HCT116 (cell line): ENCODE measurements at regions not wholly inside any gene's neighbourhood (a gene's known extent, or its start where the extent isn't known, plus 50 kb on each side); places are given as distances from the start of the nearest gene placed in this dataset.
A peak's percentile ranks its signal among the peaks of the same experiment; 100 is the strongest.

Source experiments
- ATAC-seq: fragments of 200-7000 bp; cut with Tn5 transposase; 2 replicates; pipeline ENCODE4 v1.9.1; 2020; ENCODE audit warnings: mild to moderate bottlenecking, moderate library complexity
- BruUV-seq: library from RNA; stranded (reverse); fragments of 400-500 nt; replicated peaks from 2 replicates; lab custom pipeline; 2021; lab: Mats Ljungman, UMichigan
- CTCF ChIA-PET: fragments of 300-600 bp; sonication (Branson Sonifier 250); formaldehyde crosslinking; loops from one replicate; lab custom pipeline; 2021; ENCODE audit warnings: antibody characterized with exemption; lab: Charles Lee
- POLR2A ChIA-PET: fragments of 300-600, 350-600 bp; sonication (Branson Sonifier 250); formaldehyde crosslinking; loops from one replicate; lab custom pipeline; 2021; ENCODE audit warnings: antibody characterized with exemption; lab: Charles Lee
- RAD21 ChIA-PET, 2 experiments: fragments of 300-600 bp; sonication (Branson Sonifier 250); formaldehyde crosslinking; loops; one replicate each; lab custom pipeline; 2023; ENCODE audit warnings: low total read pairs in 2 of 2; ENCODE audit not compliant: uncharacterized antibody in 2 of 2, unreplicated experiment in 2 of 2, low non-redundant PET in 1 of 2; lab: Charles Lee
- DNase-seq: peaks from one replicate; pipeline ENCODE4 v3.0.0-alpha.2; 2010; ENCODE audit warnings: low read depth, low spot score
- H2AFZ ChIP-seq: fragments of 200-600 bp; shearing (Covaris generic), sonication (generic); 2 replicates; pipeline ENCODE4 v1.6.1; 2017; ENCODE audit warnings: low read depth, mixed run types, mixed read lengths, antibody characterized with exemption, low read length; ENCODE audit not compliant: poor library complexity, severe bottlenecking
- H3K27ac ChIP-seq: 2 replicates; pipeline ENCODE4 v1.5.1; 2012; ENCODE audit warnings: low read depth, low read length
- H3K27me3 ChIP-seq: fragments of 200-600 bp; sonication (generic); 2 replicates; pipeline ENCODE4 v1.6.1; 2016; ENCODE audit warnings: mixed run types, low read length, mixed read lengths; ENCODE audit not compliant: insufficient read depth
- H3K36me3 ChIP-seq, 2 experiments: fragments of 200-500 bp in 1 of 2; fragments of 200-600 bp in 1 of 2; sonication (Bioruptor generic) in 1 of 2; sonication (generic) in 1 of 2; 2 replicates each; pipeline versions ENCODE4 v1.5.1 to v1.6.1; 2014 to 2016; ENCODE audit warnings: low read length in 2 of 2, inconsistent platforms in 1 of 2, mixed read lengths in 1 of 2, mixed run types in 1 of 2; ENCODE audit not compliant: insufficient read depth in 2 of 2, control insufficient read depth in 1 of 2
- H3K4me1 ChIP-seq, 2 experiments: fragments of 200-600 bp in 1 of 2; sonication (generic) in 1 of 2; 2 replicates each; pipeline versions ENCODE4 v1.5.1 to v1.6.1; 2012 to 2017; ENCODE audit warnings: low read length in 2 of 2, inconsistent platforms in 1 of 2, mild to moderate bottlenecking in 1 of 2, mixed read lengths in 1 of 2, mixed run types in 1 of 2, moderate library complexity in 1 of 2; ENCODE audit not compliant: insufficient read depth in 2 of 2, control insufficient read depth in 1 of 2
- H3K4me2 ChIP-seq: fragments of 200-600 bp; sonication (generic); 2 replicates; pipeline ENCODE4 v1.6.1; 2017; ENCODE audit warnings: mixed run types, low read length, mixed read lengths
- H3K4me3 ChIP-seq, 2 experiments: fragments of 200-600 bp in 1 of 2; sonication (generic) in 1 of 2; replicated peaks in 1 of 2; 2 replicates each; pipeline ENCODE4 v1.5.1; 2011 to 2016; ENCODE audit warnings: low read length in 2 of 2, control low read depth in 1 of 2, low read depth in 1 of 2, mild to moderate bottlenecking in 1 of 2, mixed read lengths in 1 of 2, mixed run types in 1 of 2
- H3K79me2 ChIP-seq: fragments of 200-600 bp; sonication (generic); 2 replicates; pipeline ENCODE4 v1.6.1; 2017; ENCODE audit warnings: mild to moderate bottlenecking, mixed run types, low read length, moderate library complexity, mixed read lengths; ENCODE audit not compliant: insufficient read depth
- H3K9ac ChIP-seq: fragments of 200-600 bp; sonication (generic); 2 replicates; pipeline ENCODE4 v1.6.1; 2016; ENCODE audit warnings: low read length, mixed read lengths
- H3K9me2 ChIP-seq: fragments of 200-600 bp; sonication (generic), shearing (Covaris generic); 2 replicates; pipeline ENCODE4 v1.6.1; 2017; ENCODE audit warnings: mixed run types, mild to moderate bottlenecking, moderate library complexity; ENCODE audit not compliant: insufficient read depth
- H3K9me3 ChIP-seq, 2 experiments: fragments of 200-500 bp in 1 of 2; fragments of 200-600 bp in 1 of 2; sonication (Bioruptor generic) in 1 of 2; sonication (generic) in 1 of 2; 2 replicates each; pipeline ENCODE4 v1.6.1; 2014 to 2017; ENCODE audit warnings: low read length in 2 of 2, mixed read lengths in 2 of 2, inconsistent platforms in 1 of 2, low read depth in 1 of 2, mild to moderate bottlenecking in 1 of 2, mixed run types in 1 of 2, moderate library complexity in 1 of 2; ENCODE audit not compliant: control insufficient read depth in 1 of 2, insufficient read depth in 1 of 2
- H4K20me1 ChIP-seq: fragments of 200-600 bp; sonication (generic), shearing (Covaris generic); 2 replicates; pipeline ENCODE4 v1.6.1; 2017; ENCODE audit warnings: mixed run types, mild to moderate bottlenecking, moderate library complexity; ENCODE audit not compliant: insufficient read depth
- CBX3 ChIP-seq: IDR thresholded peaks from 2 replicates; pipeline ENCODE4 v1.6.1; 2012; ENCODE audit warnings: low read depth
- CEBPB ChIP-seq: IDR thresholded peaks from 2 replicates; pipeline ENCODE4 v1.6.1; 2012; ENCODE audit warnings: low read depth
- EGR1 ChIP-seq: IDR thresholded peaks from 2 replicates; pipeline ENCODE4 v1.6.1; 2012; ENCODE audit warnings: low read depth
- ELF1 ChIP-seq: IDR thresholded peaks from 2 replicates; pipeline ENCODE4 v1.6.1; 2012; ENCODE audit warnings: low read depth, borderline replicate concordance
- EZH2 ChIP-seq: fragments of 200-600 bp; sonication (generic); IDR thresholded peaks from 2 replicates; pipeline ENCODE4 v1.6.1; 2017; ENCODE audit warnings: antibody characterized with exemption, mixed run types
- FOSL1 ChIP-seq: IDR thresholded peaks from 2 replicates; pipeline ENCODE4 v1.6.1; 2012; ENCODE audit warnings: low read depth
- JUND ChIP-seq: IDR thresholded peaks from 2 replicates; pipeline ENCODE4 v1.6.1; 2012
- POLR2A ChIP-seq: IDR thresholded peaks from 2 replicates; pipeline ENCODE4 v1.7.0; 2011; ENCODE audit warnings: borderline replicate concordance; ENCODE audit not compliant: insufficient read depth, insufficient read length; ENCODE audit errors: extremely low read depth
- POLR2AphosphoS5 ChIP-seq: IDR thresholded peaks from 2 replicates; pipeline ENCODE4 v1.6.1; 2011; ENCODE audit warnings: mild to moderate bottlenecking, low read depth, low read length, moderate library complexity
- RAD21 ChIP-seq: IDR thresholded peaks from 2 replicates; pipeline ENCODE4 v1.6.1; 2012; ENCODE audit warnings: low read depth, mild to moderate bottlenecking
- SIN3A ChIP-seq: IDR thresholded peaks from 2 replicates; pipeline ENCODE4 v1.6.1; 2012; ENCODE audit warnings: low read depth
- SP1 ChIP-seq: IDR thresholded peaks from 2 replicates; pipeline ENCODE4 v1.6.1; 2012; ENCODE audit warnings: low read depth
- SRF ChIP-seq: IDR thresholded peaks from 2 replicates; pipeline ENCODE4 v1.6.1; 2012; ENCODE audit warnings: low read depth
- ZNF274 ChIP-seq: fragments of 200-500 bp; sonication (Bioruptor generic); IDR thresholded peaks from 2 replicates; pipeline ENCODE4 v1.6.1; 2014; ENCODE audit warnings: mild to moderate bottlenecking, low read depth, low read length, inconsistent platforms
- intact Hi-C: fragments of 100-400 bp; cut with micrococcal nuclease; formaldehyde crosslinking; loops from 2 replicates; pipeline ENCODE4 v1.10.0; 2022
- TF ChIP-seq, protein P1 (sequence below), 3 experiments: fragments of 200-600 bp in 1 of 3; sonication (generic) in 1 of 3; IDR thresholded peaks in 2 of 3; conservative IDR thresholded peaks in 1 of 3; 2 replicates each; pipeline ENCODE4 v1.5.1; 2012 to 2017; ENCODE audit warnings: low read depth in 2 of 3, low read length in 2 of 3, antibody characterized with exemption in 1 of 3, borderline replicate concordance in 1 of 3, control low read depth in 1 of 3, mild to moderate bottlenecking in 1 of 3, mixed read lengths in 1 of 3, mixed run types in 1 of 3, moderate library complexity in 1 of 3; ENCODE audit not compliant: insufficient read depth in 1 of 3
- TF ChIP-seq, protein P2 (sequence below): IDR thresholded peaks from 2 replicates; pipeline ENCODE4 v1.6.1; 2012
- TF ChIP-seq, protein P3 (sequence below): IDR thresholded peaks from 2 replicates; pipeline ENCODE4 v1.6.1; 2012
- TF ChIP-seq, protein P4 (sequence below): IDR thresholded peaks from 2 replicates; pipeline ENCODE4 v1.6.1; 2012; ENCODE audit warnings: low read depth

DNA sequence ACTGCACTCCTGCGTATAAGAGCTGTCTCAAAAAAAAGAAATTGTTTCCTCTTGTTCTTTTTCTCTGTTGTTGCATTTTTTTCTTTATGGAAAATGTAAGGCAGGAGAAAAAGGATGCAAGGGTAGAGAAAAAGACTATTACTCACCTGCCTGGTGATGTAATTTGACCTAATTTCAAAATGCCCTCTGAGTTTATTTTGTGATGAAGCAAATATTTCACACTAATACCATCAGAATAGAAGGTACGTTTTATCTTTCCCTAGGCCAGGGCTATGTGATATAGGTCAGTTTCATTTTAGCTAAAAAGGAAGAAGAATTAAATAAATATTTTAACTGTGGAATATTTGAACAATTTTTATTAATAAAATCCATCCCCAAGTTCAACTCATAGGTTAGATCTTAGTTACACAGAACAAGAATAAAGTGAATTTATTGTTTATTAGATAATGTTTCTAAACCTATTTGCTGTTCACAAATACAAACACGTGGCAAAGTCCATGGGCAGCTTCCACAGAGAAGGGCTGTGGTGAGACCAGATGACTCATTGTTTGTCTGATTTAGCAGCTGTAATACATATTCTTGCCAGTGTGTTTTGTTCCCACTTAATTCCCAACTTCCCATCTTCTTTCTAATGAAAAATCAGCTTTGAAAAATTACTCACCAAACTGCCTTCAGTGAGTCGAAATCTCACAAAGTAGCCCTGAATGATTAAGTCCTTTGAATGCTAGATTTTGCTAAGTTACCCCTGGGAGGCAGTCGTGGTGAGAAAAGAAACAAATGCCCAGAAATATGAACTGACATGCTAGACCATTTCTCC, 52.8 kb upstream of the CCDC112 start:
- Histone ChIP-seq H4K20me1 (no peaks in the 10 kb centered on the region), H3K4me2 (peak overlapping the region; percentile 45), H3K9me2 (no peaks in the 10 kb centered on the region; the same call in 1 of the 2 replicates), H3K4me1 (peaks cover 8 to 26% of the 10 kb centered on the region in 2 experiments), H3K27ac (no peak overlapping the region), H3K9me3 (no peaks in the 10 kb centered on the region), H3K27me3 (no peaks in the 10 kb centered on the region), H3K79me2 (no peaks in the 10 kb centered on the region), H3K36me3 (no peaks in the 10 kb centered on the region), H3K4me3 (no peak overlapping the region), H3K9ac (no peak overlapping the region)
- CTCF ChIA-PET = interaction anchor here (1.1 kb wide), 1 partner anchor 226 kb away, joined by 6 read pairs; no protein-coding TSS in a partner anchor
- POLR2A ChIA-PET = interaction anchor here (0.7 to 1.2 kb wide), 2 partner anchors 112 to 225 kb away, joined by 3 read pairs; no protein-coding TSS in a partner anchor
- RAD21 ChIA-PET = no interaction called here
- intact Hi-C loops = loop anchor here (10.0 kb wide), 1 partner anchor 1124 kb away; no protein-coding TSS in a partner anchor
- DNase-seq = peak; percentile 36
- no TSS peak for BruUV-seq
- peak; percentile 70; the same call in 1 of the 2 replicates for TF ChIP-seq CBX3
- no peak for TF ChIP-seq ZNF274
- TF ChIP-seq SP1 = 0 out of 2 replicates have a peak, but pooled peaks have one; percentile 38
- TF ChIP-seq, protein P1, sequence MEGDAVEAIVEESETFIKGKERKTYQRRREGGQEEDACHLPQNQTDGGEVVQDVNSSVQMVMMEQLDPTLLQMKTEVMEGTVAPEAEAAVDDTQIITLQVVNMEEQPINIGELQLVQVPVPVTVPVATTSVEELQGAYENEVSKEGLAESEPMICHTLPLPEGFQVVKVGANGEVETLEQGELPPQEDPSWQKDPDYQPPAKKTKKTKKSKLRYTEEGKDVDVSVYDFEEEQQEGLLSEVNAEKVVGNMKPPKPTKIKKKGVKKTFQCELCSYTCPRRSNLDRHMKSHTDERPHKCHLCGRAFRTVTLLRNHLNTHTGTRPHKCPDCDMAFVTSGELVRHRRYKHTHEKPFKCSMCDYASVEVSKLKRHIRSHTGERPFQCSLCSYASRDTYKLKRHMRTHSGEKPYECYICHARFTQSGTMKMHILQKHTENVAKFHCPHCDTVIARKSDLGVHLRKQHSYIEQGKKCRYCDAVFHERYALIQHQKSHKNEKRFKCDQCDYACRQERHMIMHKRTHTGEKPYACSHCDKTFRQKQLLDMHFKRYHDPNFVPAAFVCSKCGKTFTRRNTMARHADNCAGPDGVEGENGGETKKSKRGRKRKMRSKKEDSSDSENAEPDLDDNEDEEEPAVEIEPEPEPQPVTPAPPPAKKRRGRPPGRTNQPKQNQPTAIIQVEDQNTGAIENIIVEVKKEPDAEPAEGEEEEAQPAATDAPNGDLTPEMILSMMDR (IDR thresholded peaks at IDR 0.05 in 2 of 3, conservative IDR thresholded peaks at IDR 0.05 in 1 of 3; ENCODE audit: borderline replicate concordance in 1 of 3, insufficient read depth in 1 of 3, low read depth in 2 of 3, low read length in 2 of 3) = peak in 1 of 3 experiments; percentile 22; a peak in 1 of 6 replicates
- TF ChIP-seq POLR2AphosphoS5 = no peak
- TF ChIP-seq, protein P2, sequence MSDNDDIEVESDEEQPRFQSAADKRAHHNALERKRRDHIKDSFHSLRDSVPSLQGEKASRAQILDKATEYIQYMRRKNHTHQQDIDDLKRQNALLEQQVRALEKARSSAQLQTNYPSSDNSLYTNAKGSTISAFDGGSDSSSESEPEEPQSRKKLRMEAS = peak; percentile 84
- TF ChIP-seq, protein P3, sequence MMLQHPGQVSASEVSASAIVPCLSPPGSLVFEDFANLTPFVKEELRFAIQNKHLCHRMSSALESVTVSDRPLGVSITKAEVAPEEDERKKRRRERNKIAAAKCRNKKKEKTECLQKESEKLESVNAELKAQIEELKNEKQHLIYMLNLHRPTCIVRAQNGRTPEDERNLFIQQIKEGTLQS = no peak
- peak; percentile 73 for TF ChIP-seq JUND
- TF ChIP-seq CEBPB = peak; percentile 38; the same call in 1 of the 2 replicates
- TF ChIP-seq EGR1 = no peak
- TF ChIP-seq SRF = no peak
- TF ChIP-seq RAD21 = no peak
- TF ChIP-seq EZH2 = no peak
- TF ChIP-seq ELF1 = no peak
- TF ChIP-seq, protein P4, sequence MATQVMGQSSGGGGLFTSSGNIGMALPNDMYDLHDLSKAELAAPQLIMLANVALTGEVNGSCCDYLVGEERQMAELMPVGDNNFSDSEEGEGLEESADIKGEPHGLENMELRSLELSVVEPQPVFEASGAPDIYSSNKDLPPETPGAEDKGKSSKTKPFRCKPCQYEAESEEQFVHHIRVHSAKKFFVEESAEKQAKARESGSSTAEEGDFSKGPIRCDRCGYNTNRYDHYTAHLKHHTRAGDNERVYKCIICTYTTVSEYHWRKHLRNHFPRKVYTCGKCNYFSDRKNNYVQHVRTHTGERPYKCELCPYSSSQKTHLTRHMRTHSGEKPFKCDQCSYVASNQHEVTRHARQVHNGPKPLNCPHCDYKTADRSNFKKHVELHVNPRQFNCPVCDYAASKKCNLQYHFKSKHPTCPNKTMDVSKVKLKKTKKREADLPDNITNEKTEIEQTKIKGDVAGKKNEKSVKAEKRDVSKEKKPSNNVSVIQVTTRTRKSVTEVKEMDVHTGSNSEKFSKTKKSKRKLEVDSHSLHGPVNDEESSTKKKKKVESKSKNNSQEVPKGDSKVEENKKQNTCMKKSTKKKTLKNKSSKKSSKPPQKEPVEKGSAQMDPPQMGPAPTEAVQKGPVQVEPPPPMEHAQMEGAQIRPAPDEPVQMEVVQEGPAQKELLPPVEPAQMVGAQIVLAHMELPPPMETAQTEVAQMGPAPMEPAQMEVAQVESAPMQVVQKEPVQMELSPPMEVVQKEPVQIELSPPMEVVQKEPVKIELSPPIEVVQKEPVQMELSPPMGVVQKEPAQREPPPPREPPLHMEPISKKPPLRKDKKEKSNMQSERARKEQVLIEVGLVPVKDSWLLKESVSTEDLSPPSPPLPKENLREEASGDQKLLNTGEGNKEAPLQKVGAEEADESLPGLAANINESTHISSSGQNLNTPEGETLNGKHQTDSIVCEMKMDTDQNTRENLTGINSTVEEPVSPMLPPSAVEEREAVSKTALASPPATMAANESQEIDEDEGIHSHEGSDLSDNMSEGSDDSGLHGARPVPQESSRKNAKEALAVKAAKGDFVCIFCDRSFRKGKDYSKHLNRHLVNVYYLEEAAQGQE = no peak
- TF ChIP-seq POLR2A = no peak
- no peak for TF ChIP-seq SIN3A
- TF ChIP-seq FOSL1 = peak; percentile 71
- TF ChIP-seq, all 23 proteins: peak for 7
- H2AFZ ChIP-seq = peak overlapping the region; percentile 86
- ATAC-seq = peak; percentile 82
